22Rv1 (cell line): ENCODE measurements at regions not wholly inside any gene's neighbourhood (a gene's known extent, or its start where the extent isn't known, plus 50 kb on each side); places are given as distances from the start of the nearest gene placed in this dataset.
"Not testable (repeated sequence)": the region's sequence is repeated elsewhere in the genome, so short reads cannot be mapped to it uniquely, and the experiment has no call there.

ENCODE experiments used
- H3K27ac ChIP-seq: fragments of 450-650 bp; 2 replicates; pipeline ENCODE4 v1.5.1; 2017
- ZFX ChIP-seq: fragments of 450-650 bp; IDR thresholded peaks from 2 replicates; pipeline ENCODE4 v1.6.1; 2017; ENCODE audit warnings: antibody characterized with exemption, borderline replicate concordance
- TF ChIP-seq, protein P1 (sequence below): fragments of 450-650 bp; IDR thresholded peaks from 2 replicates; pipeline ENCODE4 v1.5.1; 2017; ENCODE audit warnings: mild to moderate bottlenecking

DNA sequence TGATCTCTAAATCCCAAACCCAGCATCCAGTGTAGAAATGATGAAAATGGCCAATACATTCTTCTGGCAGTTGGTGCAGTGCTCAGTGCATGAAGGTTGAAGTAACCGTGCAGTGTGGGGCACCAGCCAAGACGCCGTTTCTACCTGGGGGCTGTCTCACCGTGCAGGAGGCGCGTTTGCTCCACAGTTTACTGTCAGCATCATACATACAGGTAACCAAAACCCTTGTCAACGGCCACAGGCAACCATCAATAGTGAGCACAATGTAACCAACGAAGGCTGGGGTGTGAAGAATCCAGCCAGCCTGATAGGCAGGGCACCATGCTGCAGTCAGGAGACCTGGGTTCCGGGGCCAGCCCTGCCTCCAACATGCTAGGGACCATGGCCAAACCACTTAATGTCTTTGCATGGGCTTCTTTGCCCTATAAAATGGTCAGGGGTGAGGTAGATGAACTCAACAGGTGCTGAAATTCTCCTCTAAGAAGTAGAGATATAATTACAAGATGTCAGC, 127.5 kb upstream of the ID2 start:
- H3K27ac ChIP-seq, result no peak overlapping the region
- TF ChIP-seq ZFX, result no peak
- TF ChIP-seq, protein P1, sequence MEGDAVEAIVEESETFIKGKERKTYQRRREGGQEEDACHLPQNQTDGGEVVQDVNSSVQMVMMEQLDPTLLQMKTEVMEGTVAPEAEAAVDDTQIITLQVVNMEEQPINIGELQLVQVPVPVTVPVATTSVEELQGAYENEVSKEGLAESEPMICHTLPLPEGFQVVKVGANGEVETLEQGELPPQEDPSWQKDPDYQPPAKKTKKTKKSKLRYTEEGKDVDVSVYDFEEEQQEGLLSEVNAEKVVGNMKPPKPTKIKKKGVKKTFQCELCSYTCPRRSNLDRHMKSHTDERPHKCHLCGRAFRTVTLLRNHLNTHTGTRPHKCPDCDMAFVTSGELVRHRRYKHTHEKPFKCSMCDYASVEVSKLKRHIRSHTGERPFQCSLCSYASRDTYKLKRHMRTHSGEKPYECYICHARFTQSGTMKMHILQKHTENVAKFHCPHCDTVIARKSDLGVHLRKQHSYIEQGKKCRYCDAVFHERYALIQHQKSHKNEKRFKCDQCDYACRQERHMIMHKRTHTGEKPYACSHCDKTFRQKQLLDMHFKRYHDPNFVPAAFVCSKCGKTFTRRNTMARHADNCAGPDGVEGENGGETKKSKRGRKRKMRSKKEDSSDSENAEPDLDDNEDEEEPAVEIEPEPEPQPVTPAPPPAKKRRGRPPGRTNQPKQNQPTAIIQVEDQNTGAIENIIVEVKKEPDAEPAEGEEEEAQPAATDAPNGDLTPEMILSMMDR, result no peak

DNA sequence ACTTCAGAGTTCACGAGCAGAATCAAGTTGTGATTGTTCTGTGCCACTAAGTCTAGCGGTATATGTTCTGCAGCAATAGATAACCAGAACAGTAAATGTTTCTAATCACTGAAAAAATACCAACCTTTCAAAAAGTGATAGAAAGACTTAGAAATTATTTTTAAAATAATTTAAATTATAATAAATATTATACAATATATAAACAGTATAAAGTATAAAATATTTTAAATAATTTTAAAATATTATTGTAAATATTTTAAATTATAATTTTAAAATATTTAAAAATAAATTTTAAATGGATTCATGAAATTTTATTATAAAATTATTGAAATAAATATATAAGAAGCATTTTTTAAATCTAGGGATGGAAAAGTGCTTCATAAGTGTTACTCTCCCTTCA, 126.3 kb upstream of the ID2 start:
- no peak for TF ChIP-seq ZFX
- TF ChIP-seq, protein P1, result no peak
- H3K27ac ChIP-seq, result no peak overlapping the region

DNA sequence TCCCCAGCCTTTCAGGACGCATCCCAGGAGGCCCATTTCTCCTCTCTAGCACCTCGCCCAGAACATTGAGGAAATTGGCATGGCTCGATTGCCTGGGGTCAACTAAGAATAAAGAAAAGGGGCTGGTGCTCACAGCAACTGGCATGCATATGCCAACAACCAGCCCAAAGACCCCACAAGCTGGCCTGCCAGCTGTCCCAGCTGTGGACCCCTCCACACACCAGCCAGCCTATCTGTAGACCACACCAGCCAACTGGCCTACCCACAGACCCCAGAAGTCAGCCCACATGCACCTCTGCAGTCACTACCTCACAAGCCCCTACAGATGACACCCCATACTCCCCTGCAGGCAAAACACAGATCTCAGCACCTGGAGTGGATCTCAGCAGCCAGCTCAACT, 123.8 kb upstream of the ID2 start:
- TF ChIP-seq, protein P1, result no peak
- no peak for TF ChIP-seq ZFX
- no peak overlapping the region for H3K27ac ChIP-seq

DNA sequence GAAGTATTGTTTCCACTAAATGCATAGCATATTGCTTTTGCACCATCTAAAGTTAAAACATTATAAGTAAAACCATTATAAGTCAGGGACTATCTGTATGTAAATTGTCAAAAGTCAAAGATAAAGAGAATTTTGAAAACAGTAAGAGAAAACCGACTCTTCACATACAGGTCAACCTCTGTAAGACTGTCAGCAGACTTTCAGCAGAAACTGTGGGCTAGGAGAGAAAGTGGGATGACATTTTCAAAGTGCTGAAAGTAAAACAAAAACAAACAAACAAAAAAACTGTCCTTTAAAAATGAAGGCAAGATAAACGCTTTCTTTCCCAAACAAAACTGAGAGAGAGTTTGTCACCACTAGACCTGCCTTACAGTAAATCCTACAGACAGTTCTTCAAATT, 122.9 kb upstream of the ID2 start:
- TF ChIP-seq, protein P1, result no peak
- no peak for TF ChIP-seq ZFX

DNA sequence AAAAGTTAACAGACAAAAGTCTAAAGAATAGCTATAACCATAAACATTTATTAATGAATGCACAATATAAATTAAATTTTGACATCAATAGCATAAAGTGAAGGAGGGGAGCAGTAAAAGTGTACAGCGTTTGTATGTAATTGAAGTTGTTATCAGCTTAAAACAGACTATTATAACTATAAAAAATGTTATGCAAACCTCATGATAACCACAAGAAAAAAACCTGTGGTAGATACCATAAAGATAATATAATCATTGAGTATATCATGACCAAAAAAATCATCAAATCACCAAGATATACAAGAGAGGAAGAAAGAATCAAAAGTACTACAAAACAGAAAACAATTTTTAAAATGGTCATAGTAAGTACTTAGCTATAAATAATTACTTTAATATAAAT, 122.1 kb upstream of the ID2 start:
- TF ChIP-seq ZFX, result no peak
- TF ChIP-seq, protein P1, result no peak
- H3K27ac ChIP-seq, result no peak overlapping the region

More for the DNA sequence above, 122.9 kb upstream of the ID2 start:
- no peak overlapping the region for H3K27ac ChIP-seq

DNA sequence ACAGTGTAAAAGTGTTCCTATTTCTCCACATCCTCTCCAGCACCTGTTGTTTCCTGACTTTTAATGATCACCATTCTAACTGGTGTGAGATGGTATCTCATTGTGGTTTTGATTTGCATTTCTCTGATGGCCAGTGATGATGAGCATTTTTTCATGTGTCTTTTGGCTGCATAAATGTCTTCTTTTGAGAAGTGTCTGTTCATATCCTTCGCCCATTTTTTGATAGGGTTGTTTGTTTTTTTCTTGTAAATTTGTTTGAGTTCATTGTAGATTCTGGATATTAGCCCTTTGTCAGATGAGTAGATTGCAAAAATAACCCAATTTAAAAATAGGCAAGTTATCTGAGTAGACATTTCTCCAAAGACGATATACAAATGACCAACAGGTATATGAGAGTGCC, 120.2 kb upstream of the ID2 start:
- H3K27ac ChIP-seq, result not testable (repeated sequence)

DNA sequence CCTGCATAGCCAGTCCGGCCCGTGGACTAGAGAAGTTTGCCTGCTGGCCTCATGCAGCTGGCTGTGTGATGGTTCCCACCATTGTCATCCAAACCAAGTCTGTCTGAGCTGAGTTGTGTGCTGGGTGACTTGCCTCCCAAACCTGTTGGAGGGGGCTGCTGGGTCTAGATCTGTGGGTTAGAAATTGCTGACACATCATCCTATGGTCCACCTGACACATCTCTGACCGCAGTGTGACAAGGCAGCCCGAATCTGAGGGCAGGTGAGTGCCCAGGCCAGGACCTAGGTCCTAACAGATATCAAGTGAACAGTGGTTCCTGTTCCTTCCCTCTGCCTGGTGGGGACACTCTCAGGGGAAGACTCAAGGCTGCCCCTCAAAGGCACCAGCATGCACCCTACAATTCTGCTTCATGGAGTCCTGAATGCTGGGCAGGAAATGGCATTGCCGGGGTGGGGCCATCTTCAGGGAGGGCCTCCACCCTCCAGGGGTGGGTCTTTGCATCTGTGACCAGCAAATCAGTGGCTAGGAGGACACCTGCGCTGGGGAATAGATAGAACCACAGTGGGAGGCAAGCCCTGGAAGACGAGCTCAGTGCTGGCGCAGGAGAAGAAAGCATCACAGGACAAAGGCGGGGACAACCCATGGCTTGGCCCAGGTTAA, 117.9 kb upstream of the ID2 start:
- H3K27ac ChIP-seq, result no peak overlapping the region
- TF ChIP-seq ZFX, result no peak
- TF ChIP-seq, protein P1, result no peak

DNA sequence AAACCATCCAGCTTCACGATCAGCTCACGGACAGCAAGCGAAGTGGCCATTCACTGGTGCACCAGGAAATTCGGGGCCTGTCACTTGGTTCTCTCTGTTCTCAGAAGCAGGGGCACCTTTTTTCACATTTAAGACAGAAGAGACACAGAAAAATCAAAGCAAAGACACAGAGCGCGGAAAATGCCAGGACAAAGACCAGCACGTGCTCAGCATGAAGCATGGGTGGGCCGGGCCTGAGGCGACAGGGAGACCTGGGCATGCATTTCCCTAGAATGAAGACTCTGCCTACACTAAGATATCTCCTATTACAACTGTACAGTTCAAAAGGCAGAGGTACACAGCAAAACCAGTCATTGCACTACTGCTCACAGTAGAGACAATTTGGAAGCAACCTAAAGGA, 117.4 kb upstream of the ID2 start:
- H3K27ac ChIP-seq, result no peak overlapping the region
- TF ChIP-seq, protein P1, result no peak
- no peak for TF ChIP-seq ZFX
